Coronary artery (tissue), 2 donors: ENCODE measurements at regions not wholly inside any gene's neighbourhood (a gene's known extent, or its start where the extent isn't known, plus 50 kb on each side); places are given as distances from the start of the nearest gene placed in this dataset.
"Not testable (repeated sequence)": the region's sequence is repeated elsewhere in the genome, so short reads cannot be mapped to it uniquely, and the experiment has no call there.

Source experiments
- DNase-seq: peaks from one replicate; pipeline ENCODE4 v3.0.0-alpha.2; 2017; ENCODE audit warnings: low spot score
- H3K27ac ChIP-seq, 2 donors: fragments of 200-600 bp; sonication (generic); one replicate each; pipeline ENCODE4 v1.5.1; 2016 to 2019
- H3K4me3 ChIP-seq: fragments of 200-600 bp; sonication (generic); 2 replicates; pipeline ENCODE4 v1.5.1; 2016; ENCODE audit warnings: mild to moderate bottlenecking, moderate library complexity
- CTCF ChIP-seq: fragments of 200-600 bp; sonication (generic); IDR thresholded peaks from one replicate; pipeline ENCODE4 v1.5.1; 2019; ENCODE audit warnings: antibody characterized with exemption

DNA sequence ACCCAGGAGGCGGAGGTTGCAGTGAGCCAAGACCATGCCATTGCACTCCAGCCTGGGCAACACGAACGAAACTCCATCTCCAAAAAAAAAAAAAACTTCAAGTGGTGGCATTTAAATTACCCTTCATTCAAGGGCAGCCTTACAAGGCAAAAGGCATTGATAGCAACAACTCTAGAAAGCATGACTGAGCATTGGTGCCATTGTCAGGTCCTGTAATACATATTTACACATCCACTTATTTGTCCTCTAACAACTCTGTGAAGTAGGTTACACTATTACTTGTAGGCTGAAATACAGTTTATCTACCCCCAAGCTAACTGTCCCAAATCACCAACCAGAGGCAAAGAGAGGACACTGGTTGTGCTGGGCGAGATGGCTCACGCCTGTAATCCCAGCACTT is 52.7 kb upstream of the LARP1 start:
- DNase-seq = no peak
- H3K4me3 ChIP-seq = no peak overlapping the region
- TF ChIP-seq CTCF = no peak
- no peak overlapping the region for H3K27ac ChIP-seq

GRCh38 chr5:154701725-154702124 is 53.5 kb upstream of the LARP1 start:
- H3K27ac ChIP-seq, DNase-seq, H3K4me3 ChIP-seq: not testable (repeated sequence)

- H3K4me3 ChIP-seq = no peak overlapping the region
- DNase-seq = no peak
- H3K27ac ChIP-seq = no peak overlapping the region
- no peak for TF ChIP-seq CTCF
Observed at GRCh38 chr5:154701181-154701580, 54.0 kb upstream of the LARP1 start.

- DNase-seq, H3K27ac ChIP-seq: not testable (repeated sequence)
Observed at GRCh38 chr5:154700289-154700928, 54.8 kb upstream of the LARP1 start.

GRCh38 chr5:154698763-154699162 is 56.4 kb upstream of the LARP1 start:
- H3K27ac ChIP-seq = no peak overlapping the region
- DNase-seq = no peak
- H3K4me3 ChIP-seq = no peak overlapping the region
- no peak for TF ChIP-seq CTCF

More at GRCh38 chr5:154700289-154700928, 54.8 kb upstream of the LARP1 start:
- not testable (repeated sequence) for H3K4me3 ChIP-seq

DNA sequence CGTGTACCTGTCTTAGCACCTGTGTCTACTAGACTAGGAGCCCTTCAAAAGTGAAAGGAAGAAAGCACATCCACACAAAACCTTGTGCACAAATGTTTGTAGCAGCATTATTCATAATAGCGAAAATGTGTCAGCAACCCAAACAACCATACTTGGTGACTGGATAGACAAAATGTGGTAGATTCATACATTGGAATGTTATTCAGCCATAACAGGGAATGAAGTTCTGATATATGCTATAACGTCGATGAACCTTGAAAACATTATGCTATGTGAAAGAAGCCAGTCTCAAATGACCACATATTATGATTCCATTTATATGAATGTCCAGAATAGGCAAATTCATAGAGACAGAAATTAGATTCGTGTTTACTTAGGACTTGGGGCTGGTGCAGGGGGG is 57.8 kb upstream of the LARP1 start:
- DNase-seq = no peak
- TF ChIP-seq CTCF = no peak
- H3K4me3 ChIP-seq = no peak overlapping the region

DNA sequence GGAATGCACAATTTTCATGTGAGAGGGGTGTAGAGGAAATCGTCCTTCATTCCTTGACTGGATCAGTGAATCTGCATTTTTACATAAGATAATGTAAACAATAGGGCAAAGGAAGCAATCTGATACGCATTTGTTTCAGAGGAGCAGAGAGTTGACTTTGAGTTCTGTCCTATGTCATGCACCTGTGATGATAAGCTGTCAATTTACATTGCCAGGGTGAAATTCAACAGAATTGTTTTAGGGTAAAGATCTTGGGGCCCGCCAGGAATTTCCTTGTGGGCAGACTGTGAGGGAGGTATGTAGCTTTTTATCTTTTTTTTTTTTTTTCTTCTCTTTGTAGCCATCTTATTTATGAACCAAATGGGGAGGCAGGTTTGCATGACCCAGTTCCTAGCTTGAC is 58.3 kb upstream of the LARP1 start:
- no peak for TF ChIP-seq CTCF
- no peak for DNase-seq

More for the DNA sequence above, 57.8 kb upstream of the LARP1 start:
- H3K27ac ChIP-seq = no peak overlapping the region

GRCh38 chr5:154694159-154694558 is 61.0 kb upstream of the LARP1 start:
- no peak for DNase-seq
- no peak for TF ChIP-seq CTCF
- no peak overlapping the region for H3K4me3 ChIP-seq
- no peak overlapping the region for H3K27ac ChIP-seq

More for the DNA sequence above, 58.3 kb upstream of the LARP1 start:
- no peak overlapping the region for H3K27ac ChIP-seq
- no peak overlapping the region for H3K4me3 ChIP-seq
